ENCODE measurements at regions not wholly inside any gene's neighbourhood (a gene's known extent, or its start where the extent isn't known, plus 50 kb on each side); places are given as distances from the start of the nearest gene placed in this dataset.
A peak's percentile ranks its signal among the peaks of the same experiment; 100 is the strongest.

DNA sequence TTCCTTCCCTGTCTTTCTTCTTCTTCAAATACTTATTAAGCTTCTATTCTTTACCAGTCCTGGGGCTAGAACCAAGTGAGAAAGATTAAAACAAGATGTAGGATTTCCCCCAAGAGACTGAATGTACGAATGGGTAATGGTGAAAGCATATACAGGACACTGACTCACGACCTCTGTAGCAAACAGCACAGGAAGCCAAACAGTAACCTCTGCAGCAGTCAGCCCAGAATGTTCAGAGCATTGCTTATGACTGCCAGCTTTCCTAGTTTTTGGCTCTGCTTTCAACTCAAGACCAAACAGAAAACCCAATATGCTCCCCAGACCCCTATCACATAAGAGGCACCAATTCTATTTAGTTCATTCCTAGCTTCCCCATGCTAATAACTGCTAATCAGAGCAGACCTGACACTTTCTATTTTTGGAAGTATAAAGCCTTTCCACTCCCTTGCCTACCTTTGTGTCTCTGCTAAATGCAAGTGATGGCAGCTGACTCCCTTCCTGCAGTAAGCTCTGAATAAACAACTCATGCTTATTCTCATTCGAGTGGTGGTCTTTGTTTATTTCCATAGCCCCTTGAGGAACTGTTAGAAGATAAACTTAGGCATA, 690.6 kb downstream of the EPM2A start:
- Histone ChIP-seq H3K4me1 (ENCODE audit: control insufficient read depth, insufficient read depth, low read length) (no peaks in the 10 kb centered on the region), H3K4me3 (ENCODE audit: low read depth in 2 of 2, low read length in 2 of 2) (no peak overlapping the region), H3K27ac (ENCODE audit: low read length) (no peak overlapping the region), H3K9me3 (ENCODE audit: control insufficient read depth, insufficient read depth, low read depth, low read length) (no peaks in the 10 kb centered on the region; the same call in 1 of the 2 replicates), H3K36me3 (ENCODE audit: control insufficient read depth, insufficient read depth, low read length) (no peaks in the 10 kb centered on the region), H3K27me3 (ENCODE audit: control insufficient read depth, insufficient read depth, low read length) (no peaks in the 10 kb centered on the region)
- in situ Hi-C loops (cut with HindIII; ENCODE audit: low pct_unique_long_range_greater_than_20kb, low sequenced_read_pairs) (no loop called here), intact Hi-C loops (cut with micrococcal nuclease; ENCODE audit: unreplicated experiment) (no loop called here)
- BruUV-seq (replicated peaks) = no TSS peak
- no peak for DNase-seq (ENCODE audit: low read depth, low spot score)
- no peak for TF ChIP-seq POLR2AphosphoS5 (IDR thresholded peaks at IDR 0.05; ENCODE audit: low read depth, low read length)
- TF ChIP-seq TCF7L2 (IDR thresholded peaks at IDR 0.05; ENCODE audit: low read depth, low read length) = no peak
- no peak for TF ChIP-seq SIN3A (IDR thresholded peaks at IDR 0.05; ENCODE audit: borderline replicate concordance, insufficient read depth, low read depth, low read length)
- TF ChIP-seq, protein P1, sequence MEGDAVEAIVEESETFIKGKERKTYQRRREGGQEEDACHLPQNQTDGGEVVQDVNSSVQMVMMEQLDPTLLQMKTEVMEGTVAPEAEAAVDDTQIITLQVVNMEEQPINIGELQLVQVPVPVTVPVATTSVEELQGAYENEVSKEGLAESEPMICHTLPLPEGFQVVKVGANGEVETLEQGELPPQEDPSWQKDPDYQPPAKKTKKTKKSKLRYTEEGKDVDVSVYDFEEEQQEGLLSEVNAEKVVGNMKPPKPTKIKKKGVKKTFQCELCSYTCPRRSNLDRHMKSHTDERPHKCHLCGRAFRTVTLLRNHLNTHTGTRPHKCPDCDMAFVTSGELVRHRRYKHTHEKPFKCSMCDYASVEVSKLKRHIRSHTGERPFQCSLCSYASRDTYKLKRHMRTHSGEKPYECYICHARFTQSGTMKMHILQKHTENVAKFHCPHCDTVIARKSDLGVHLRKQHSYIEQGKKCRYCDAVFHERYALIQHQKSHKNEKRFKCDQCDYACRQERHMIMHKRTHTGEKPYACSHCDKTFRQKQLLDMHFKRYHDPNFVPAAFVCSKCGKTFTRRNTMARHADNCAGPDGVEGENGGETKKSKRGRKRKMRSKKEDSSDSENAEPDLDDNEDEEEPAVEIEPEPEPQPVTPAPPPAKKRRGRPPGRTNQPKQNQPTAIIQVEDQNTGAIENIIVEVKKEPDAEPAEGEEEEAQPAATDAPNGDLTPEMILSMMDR (IDR thresholded peaks at IDR 0.05) = no peak
- TF ChIP-seq, protein P2, sequence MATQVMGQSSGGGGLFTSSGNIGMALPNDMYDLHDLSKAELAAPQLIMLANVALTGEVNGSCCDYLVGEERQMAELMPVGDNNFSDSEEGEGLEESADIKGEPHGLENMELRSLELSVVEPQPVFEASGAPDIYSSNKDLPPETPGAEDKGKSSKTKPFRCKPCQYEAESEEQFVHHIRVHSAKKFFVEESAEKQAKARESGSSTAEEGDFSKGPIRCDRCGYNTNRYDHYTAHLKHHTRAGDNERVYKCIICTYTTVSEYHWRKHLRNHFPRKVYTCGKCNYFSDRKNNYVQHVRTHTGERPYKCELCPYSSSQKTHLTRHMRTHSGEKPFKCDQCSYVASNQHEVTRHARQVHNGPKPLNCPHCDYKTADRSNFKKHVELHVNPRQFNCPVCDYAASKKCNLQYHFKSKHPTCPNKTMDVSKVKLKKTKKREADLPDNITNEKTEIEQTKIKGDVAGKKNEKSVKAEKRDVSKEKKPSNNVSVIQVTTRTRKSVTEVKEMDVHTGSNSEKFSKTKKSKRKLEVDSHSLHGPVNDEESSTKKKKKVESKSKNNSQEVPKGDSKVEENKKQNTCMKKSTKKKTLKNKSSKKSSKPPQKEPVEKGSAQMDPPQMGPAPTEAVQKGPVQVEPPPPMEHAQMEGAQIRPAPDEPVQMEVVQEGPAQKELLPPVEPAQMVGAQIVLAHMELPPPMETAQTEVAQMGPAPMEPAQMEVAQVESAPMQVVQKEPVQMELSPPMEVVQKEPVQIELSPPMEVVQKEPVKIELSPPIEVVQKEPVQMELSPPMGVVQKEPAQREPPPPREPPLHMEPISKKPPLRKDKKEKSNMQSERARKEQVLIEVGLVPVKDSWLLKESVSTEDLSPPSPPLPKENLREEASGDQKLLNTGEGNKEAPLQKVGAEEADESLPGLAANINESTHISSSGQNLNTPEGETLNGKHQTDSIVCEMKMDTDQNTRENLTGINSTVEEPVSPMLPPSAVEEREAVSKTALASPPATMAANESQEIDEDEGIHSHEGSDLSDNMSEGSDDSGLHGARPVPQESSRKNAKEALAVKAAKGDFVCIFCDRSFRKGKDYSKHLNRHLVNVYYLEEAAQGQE (IDR thresholded peaks at IDR 0.05; ENCODE audit: insufficient read depth in 1 of 2, low read depth in 2 of 2, low read length in 1 of 2) = no peak
- CTCF ChIA-PET = no interaction called here
- ATAC-seq = peak; percentile 78
- POLR2A ChIA-PET = no interaction called here

DNA sequence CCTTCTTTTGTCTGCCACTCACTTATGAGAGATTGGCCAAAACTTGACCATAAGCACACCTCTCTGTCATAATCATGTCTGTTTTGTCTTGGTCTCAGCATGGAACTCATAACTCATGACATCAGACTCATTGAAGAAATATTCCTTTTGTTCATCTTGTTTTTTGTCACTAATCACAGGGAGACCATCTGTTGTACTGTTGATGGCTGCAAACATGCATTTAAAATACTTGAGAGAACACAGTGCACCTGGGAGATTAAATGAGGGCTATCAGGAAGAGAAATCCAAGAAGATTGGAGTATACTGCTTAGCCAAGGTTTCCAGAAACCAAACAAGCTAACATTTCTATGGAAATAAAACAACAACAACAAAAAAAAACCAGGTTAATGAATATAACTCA, 689.7 kb downstream of the EPM2A start:
- ATAC-seq = no peak
- no peak for TF ChIP-seq SIN3A (IDR thresholded peaks at IDR 0.05; ENCODE audit: borderline replicate concordance, insufficient read depth, low read depth, low read length)
- CTCF ChIA-PET = no interaction called here
- intact Hi-C loops (cut with micrococcal nuclease; ENCODE audit: unreplicated experiment) (no loop called here), in situ Hi-C loops (cut with HindIII; ENCODE audit: low pct_unique_long_range_greater_than_20kb, low sequenced_read_pairs) (no loop called here)
- no peaks in the 10 kb centered on the region for H3K36me3 ChIP-seq (ENCODE audit: control insufficient read depth, insufficient read depth, low read length)
- POLR2A ChIA-PET = no interaction called here
- no peak for DNase-seq (ENCODE audit: low read depth, low spot score)
- no peaks in the 10 kb centered on the region for H3K4me1 ChIP-seq (ENCODE audit: control insufficient read depth, insufficient read depth, low read length)
- no peaks in the 10 kb centered on the region for H3K27me3 ChIP-seq (ENCODE audit: control insufficient read depth, insufficient read depth, low read length)
- H3K4me3 ChIP-seq (ENCODE audit: low read depth in 2 of 2, low read length in 2 of 2) = no peak overlapping the region
- no peak overlapping the region for H3K27ac ChIP-seq (ENCODE audit: low read length)
- BruUV-seq (replicated peaks) = no TSS peak
- no peaks in the 10 kb centered on the region; the same call in 1 of the 2 replicates for H3K9me3 ChIP-seq (ENCODE audit: control insufficient read depth, insufficient read depth, low read depth, low read length)

DNA sequence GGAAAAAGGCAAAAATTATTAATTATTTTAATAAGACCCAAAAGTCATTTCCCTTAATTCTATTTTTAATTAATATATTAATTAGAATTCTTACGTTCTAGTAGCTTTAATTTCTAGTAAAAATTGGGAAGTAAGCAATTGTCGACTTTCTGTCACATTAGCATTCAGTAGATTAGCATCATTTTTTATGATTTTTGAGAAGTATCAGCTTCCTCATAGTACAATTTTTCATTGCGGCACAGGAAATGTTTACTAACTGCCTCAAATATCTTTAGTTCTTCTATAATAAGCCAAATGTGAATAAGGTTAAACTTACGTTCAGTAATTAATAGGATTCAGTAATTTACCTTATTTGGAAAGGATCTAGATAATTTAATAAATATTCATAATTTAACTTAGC, 687.4 kb downstream of the EPM2A start:
- BruUV-seq (replicated peaks) = no TSS peak
- in situ Hi-C loops (cut with HindIII; ENCODE audit: low pct_unique_long_range_greater_than_20kb, low sequenced_read_pairs) = no loop called here
- Histone ChIP-seq H3K4me1 (ENCODE audit: control insufficient read depth, insufficient read depth, low read length) (no peaks in the 10 kb centered on the region), H3K9me3 (ENCODE audit: control insufficient read depth, insufficient read depth, low read depth, low read length) (no peaks in the 10 kb centered on the region), H3K27me3 (ENCODE audit: control insufficient read depth, insufficient read depth, low read length) (no peaks in the 10 kb centered on the region), H3K27ac (ENCODE audit: low read length) (no peak overlapping the region), H3K36me3 (ENCODE audit: control insufficient read depth, insufficient read depth, low read length) (no peaks in the 10 kb centered on the region), H3K4me3 (ENCODE audit: low read depth in 2 of 2, low read length in 2 of 2) (no peak overlapping the region)
- TF ChIP-seq TCF7L2 (IDR thresholded peaks at IDR 0.05; ENCODE audit: low read depth, low read length) (no peak), POLR2AphosphoS5 (IDR thresholded peaks at IDR 0.05; ENCODE audit: low read depth, low read length) (no peak), SIN3A (IDR thresholded peaks at IDR 0.05; ENCODE audit: borderline replicate concordance, insufficient read depth, low read depth, low read length) (no peak)
- TF ChIP-seq, protein P1 (IDR thresholded peaks at IDR 0.05) = no peak
- TF ChIP-seq, protein P2 (IDR thresholded peaks at IDR 0.05; ENCODE audit: insufficient read depth in 1 of 2, low read depth in 2 of 2, low read length in 1 of 2) = no peak
- no peak for DNase-seq (ENCODE audit: low read depth, low spot score)
- POLR2A ChIA-PET = no interaction called here
- intact Hi-C loops (cut with micrococcal nuclease; ENCODE audit: unreplicated experiment) = no loop called here
- CTCF ChIA-PET = no interaction called here
- ATAC-seq = no peak
